BJ (cell line): ENCODE measurements at regions not wholly inside any gene's neighbourhood (a gene's known extent, or its start where the extent isn't known, plus 50 kb on each side); places are given as distances from the start of the nearest gene placed in this dataset.

ENCODE experiments used
- CTCF ChIA-PET: fragments of 350-600 bp; formaldehyde crosslinking; extraction: SDS; loops from one replicate; lab custom pipeline; 2021; ENCODE audit warnings: antibody characterized with exemption, inconsistent platforms; lab: Yijun Ruan, JAX
- POLR2A ChIA-PET: fragments of 300-600 bp; sonication (Branson Sonifier 250); formaldehyde crosslinking; extraction: SDS; loops from one replicate; lab custom pipeline; 2021; ENCODE audit warnings: antibody characterized with exemption; lab: Charles Lee
- DNase-seq: peaks from one replicate; pipeline ENCODE4 v3.0.0-alpha.2; 2011; ENCODE audit warnings: low read depth
- H3K27me3 ChIP-seq: 2 replicates; pipeline ENCODE4 v1.6.0; 2011; ENCODE audit warnings: low read length; ENCODE audit not compliant: control insufficient read depth, insufficient read depth
- H3K36me3 ChIP-seq: 2 replicates; pipeline ENCODE4 v1.5.1; 2011; ENCODE audit warnings: low read length; ENCODE audit not compliant: control insufficient read depth, insufficient read depth
- H3K4me3 ChIP-seq: 2 replicates; pipeline ENCODE4 v1.5.1; 2011; ENCODE audit warnings: low read depth, mild to moderate bottlenecking, control low read depth, low read length
- TF ChIP-seq, protein P1 (sequence below): IDR thresholded peaks from 2 replicates; pipeline ENCODE4 v1.5.1; 2011; ENCODE audit warnings: low read depth, mild to moderate bottlenecking, control low read depth, inconsistent platforms, low read length, moderate library complexity; ENCODE audit not compliant: insufficient read depth

DNA sequence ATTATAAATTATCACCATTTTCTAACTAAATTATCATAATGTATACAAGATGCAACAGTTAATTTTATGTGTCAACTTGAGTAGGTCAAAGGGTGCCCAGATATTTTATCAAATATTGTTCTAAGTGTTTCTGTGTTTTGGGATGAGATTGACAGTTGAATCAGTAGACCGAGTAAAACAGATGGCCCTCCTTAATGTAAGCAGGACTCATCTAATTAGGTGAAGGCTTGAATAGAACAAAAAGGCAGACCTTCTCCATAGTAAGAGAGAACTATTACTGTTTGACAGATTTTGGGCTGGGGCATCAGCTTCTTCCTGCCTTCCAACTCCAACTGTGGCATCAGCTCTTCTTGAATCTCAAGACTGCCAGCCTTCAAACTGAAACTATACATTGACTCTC is 185.8 kb downstream of the TRAM1L1 start:
- ChIA-PET CTCF (interaction anchor here (1.2 kb wide), 1 partner anchor 9 kb away, joined by 5 read pairs; no protein-coding TSS in a partner anchor), POLR2A (no interaction called here)
- no peaks in the 10 kb centered on the region for H3K36me3 ChIP-seq
- no peak for DNase-seq
- H3K4me3 ChIP-seq, result no peak overlapping the region
- no peaks in the 10 kb centered on the region for H3K27me3 ChIP-seq
- TF ChIP-seq, protein P1, sequence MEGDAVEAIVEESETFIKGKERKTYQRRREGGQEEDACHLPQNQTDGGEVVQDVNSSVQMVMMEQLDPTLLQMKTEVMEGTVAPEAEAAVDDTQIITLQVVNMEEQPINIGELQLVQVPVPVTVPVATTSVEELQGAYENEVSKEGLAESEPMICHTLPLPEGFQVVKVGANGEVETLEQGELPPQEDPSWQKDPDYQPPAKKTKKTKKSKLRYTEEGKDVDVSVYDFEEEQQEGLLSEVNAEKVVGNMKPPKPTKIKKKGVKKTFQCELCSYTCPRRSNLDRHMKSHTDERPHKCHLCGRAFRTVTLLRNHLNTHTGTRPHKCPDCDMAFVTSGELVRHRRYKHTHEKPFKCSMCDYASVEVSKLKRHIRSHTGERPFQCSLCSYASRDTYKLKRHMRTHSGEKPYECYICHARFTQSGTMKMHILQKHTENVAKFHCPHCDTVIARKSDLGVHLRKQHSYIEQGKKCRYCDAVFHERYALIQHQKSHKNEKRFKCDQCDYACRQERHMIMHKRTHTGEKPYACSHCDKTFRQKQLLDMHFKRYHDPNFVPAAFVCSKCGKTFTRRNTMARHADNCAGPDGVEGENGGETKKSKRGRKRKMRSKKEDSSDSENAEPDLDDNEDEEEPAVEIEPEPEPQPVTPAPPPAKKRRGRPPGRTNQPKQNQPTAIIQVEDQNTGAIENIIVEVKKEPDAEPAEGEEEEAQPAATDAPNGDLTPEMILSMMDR, result no peak

- ChIA-PET POLR2A (no interaction called here), CTCF (no interaction called here)
- DNase-seq, result no peak
- Histone ChIP-seq H3K4me3 (no peak overlapping the region), H3K27me3 (no peaks in the 10 kb centered on the region), H3K36me3 (no peaks in the 10 kb centered on the region)
- TF ChIP-seq, protein P1, result no peak
Observed at GRCh38 chr4:116885579-116885978, 199.8 kb downstream of the TRAM1L1 start.

- no peaks in the 10 kb centered on the region for H3K36me3 ChIP-seq
- ChIA-PET CTCF (no interaction called here), POLR2A (no interaction called here)
Observed at GRCh38 chr4:116882503-116882902, 202.9 kb downstream of the TRAM1L1 start.

GRCh38 chr4:116881077-116881476 is 204.3 kb downstream of the TRAM1L1 start:
- no peaks in the 10 kb centered on the region for H3K36me3 ChIP-seq
- ChIA-PET POLR2A (no interaction called here), CTCF (no interaction called here)
- H3K27me3 ChIP-seq, result no peaks in the 10 kb centered on the region
- no peak overlapping the region for H3K4me3 ChIP-seq
- DNase-seq, result no peak
- TF ChIP-seq, protein P1, result no peak

More at GRCh38 chr4:116882503-116882902, 202.9 kb downstream of the TRAM1L1 start:
- H3K4me3 ChIP-seq, result no peak overlapping the region
- H3K27me3 ChIP-seq, result no peaks in the 10 kb centered on the region
- TF ChIP-seq, protein P1, result no peak
- no peak for DNase-seq

GRCh38 chr4:116880625-116881024 is 204.8 kb downstream of the TRAM1L1 start:
- no peak overlapping the region for H3K4me3 ChIP-seq
- no peaks in the 10 kb centered on the region for H3K27me3 ChIP-seq
- DNase-seq, result no peak
- ChIA-PET CTCF (no interaction called here), POLR2A (no interaction called here)
- TF ChIP-seq, protein P1, result no peak
- H3K36me3 ChIP-seq, result no peaks in the 10 kb centered on the region
